ENCODE measurements at regions not wholly inside any gene's neighbourhood (a gene's known extent, or its start where the extent isn't known, plus 50 kb on each side); places are given as distances from the start of the nearest gene placed in this dataset.
A peak's percentile ranks its signal among the peaks of the same experiment; 100 is the strongest.
"Not testable (repeated sequence)": the region's sequence is repeated elsewhere in the genome, so short reads cannot be mapped to it uniquely, and the experiment has no call there.

DNA sequence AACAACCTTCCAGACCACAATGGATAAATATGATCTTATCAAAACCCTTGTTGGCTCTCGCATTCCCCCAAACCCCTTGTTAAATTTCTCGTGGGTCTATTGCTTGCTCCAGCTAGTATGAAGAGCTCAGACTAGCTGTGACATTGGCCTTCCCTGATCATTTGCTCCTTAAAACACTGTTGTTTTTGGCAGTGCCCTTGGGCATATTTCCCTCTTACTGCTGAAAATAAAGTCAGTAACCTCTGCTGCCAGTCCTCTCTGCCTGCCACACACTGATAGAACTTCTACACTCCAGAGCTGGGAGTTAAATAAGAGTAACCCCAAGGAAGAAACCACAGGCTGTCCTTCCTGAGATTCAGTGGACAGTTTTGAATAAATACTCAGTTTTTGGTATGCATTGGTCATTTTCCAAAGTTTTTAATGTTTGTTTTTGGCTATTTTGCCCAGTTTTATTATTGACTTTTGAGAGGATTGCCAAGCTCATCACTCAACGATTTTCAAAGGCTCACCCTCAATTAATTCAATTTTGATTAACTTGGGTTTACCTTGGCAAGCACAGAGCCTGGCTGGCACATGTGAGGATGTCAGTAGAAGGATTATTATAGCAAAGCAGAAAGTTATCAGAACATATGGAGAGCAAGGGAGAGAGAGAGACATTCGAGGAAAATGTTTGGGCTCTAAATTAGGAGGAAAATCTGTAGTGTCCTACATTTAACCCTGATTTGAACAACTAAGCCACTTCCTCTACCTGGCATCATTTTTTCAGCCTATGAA, 84.3 kb upstream of the SYN3 start:
- DNase-seq (ENCODE audit: low read depth in 2 of 3, low spot score in 2 of 3), result no peak

DNA sequence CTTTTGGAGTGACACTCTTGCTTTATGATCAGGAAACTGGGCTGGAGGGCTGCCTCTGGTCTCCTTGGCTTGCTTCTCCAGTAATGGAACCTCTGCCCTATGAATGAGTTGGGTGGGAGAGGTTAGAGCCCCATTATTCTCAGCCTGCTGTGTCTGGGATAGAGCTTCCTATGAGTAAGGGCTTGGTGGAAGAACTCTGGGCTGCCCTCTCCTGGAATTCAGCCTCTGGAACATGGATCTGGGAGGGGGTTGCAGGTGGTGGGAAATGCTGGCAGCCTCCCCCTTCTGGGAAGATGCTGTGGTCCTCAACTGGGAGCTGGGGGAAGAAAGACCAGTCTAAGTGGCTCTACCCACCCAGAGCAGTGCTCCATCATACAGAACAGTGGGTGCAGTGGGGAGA, 81.8 kb upstream of the SYN3 start:
- no peak for DNase-seq (ENCODE audit: low read depth in 2 of 3, low spot score in 2 of 3)

DNA sequence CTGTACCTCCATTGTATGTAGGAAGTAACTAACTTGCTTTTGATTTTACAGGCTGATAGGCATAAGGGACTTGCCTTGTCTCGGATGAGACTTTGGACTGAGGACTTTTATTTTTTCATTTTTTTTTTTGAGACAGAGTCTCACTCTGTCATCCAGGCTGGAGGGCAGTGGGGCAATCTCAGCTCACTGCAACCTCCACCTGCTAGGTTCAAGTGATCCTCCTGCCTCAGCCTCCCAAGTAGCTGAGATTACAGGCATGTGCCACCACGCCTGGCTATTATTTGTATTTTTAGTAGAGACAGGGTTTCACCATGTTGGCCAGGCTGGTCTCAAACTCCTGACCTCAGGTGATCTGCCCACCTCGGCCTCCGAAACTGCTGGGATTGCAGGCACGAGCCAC, 80.2 kb upstream of the SYN3 start:
- not testable (repeated sequence) for DNase-seq (ENCODE audit: low read depth in 2 of 3, low spot score in 2 of 3)

DNA sequence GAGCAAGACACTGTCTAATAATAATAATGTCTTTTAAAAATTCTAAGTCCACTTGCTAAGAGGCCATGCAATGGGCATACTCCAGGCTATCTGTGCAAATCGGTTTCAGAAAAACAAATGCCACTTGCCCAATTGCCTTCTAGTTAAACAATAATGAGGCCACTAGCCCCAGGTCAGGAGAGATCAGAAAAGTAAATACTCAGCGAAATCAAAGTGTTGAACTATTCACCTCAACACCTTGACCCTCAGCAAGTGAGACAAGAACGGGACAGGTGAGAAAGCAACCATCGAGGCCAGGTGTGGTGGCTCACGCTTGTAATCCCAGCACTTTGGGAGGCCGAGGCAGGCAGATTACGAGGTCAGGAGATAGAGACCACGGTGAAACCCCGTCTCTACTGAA, 72.3 kb upstream of the SYN3 start:
- no peak for DNase-seq (ENCODE audit: low read depth in 2 of 3, low spot score in 2 of 3)

DNA sequence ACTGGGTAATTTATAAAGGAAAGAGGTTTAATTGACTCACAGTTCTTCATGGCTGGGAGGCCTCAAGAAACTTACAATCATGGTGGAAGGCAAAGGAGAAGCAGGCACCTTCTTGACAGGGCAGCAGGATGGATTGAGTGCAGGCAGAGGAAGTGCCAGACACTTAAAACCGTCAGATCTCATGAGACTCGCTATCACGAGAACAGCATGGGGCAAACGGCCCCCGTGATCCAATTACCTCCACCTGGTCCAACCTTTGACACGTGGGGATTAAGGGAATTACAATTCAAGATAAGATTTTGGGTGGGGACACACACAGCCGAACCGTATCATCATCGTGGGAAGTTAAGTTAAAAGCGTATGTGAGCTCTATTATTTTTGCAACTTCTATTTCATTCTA, 71.4 kb upstream of the SYN3 start:
- no peak for DNase-seq (ENCODE audit: low read depth in 2 of 3, low spot score in 2 of 3)

DNA sequence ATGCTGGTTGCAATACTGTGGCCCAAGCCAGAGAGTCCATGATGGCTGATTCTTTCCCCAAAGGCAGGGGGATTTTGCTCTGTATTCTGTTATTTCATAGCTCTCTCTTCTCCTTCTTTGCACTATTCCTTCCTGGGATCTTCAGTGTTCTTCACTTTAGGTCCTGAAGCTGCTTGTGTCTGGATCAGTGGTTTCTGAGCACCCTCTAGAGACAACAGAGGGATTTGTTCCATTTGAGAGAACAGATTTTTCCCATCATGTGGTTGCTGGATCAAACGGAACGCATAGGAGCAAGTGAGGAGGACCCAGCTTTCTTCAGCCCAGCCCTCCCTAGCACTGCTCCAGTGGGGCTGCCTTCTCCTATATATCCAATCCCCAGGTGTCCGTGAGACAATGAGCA, 68.7 kb upstream of the SYN3 start:
- peak in 1 of 3 donors; percentile 31 for DNase-seq (ENCODE audit: low read depth in 2 of 3, low spot score in 2 of 3)

DNA sequence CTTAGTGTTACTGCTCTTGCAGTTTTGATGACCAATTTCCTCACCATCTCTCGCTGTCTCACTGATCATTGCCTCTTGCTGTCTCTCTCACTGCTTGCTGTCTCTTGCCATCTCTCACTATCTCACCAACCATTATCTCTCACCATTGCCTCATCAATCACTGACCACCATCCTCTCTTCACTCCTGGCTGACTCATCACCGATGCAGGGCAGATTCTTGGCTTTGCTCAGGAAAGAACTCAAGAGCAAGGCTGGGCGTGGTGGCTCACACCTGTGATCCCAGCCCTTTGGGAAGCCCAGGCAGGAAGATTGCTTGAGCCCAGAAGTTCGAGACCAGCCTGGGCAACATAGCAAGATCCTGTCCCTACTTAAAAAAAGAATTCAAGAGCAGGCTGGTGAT, 66.3 kb upstream of the SYN3 start:
- DNase-seq (ENCODE audit: low read depth in 2 of 3, low spot score in 2 of 3), result no peak

DNA sequence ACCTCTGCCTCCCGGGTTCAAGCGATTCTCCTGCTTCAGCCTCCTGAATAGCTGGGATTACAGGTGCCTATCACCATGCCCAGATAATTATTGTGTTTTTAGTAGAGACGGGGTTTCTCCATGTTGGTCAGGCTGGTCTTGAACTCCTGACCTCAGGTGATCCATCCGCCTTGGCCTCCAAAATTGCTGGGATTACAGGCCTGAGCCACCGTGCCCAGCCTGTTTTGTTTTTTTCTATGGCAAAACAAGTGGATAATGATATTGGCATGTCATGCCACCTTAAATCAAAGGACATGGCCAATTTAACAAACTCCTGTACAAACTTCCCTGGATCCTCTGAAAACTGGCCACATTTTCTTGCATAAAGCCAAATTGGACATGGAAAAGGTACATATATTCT, 64.3 kb upstream of the SYN3 start:
- DNase-seq (ENCODE audit: low read depth in 2 of 3, low spot score in 2 of 3), result not testable (repeated sequence)

DNA sequence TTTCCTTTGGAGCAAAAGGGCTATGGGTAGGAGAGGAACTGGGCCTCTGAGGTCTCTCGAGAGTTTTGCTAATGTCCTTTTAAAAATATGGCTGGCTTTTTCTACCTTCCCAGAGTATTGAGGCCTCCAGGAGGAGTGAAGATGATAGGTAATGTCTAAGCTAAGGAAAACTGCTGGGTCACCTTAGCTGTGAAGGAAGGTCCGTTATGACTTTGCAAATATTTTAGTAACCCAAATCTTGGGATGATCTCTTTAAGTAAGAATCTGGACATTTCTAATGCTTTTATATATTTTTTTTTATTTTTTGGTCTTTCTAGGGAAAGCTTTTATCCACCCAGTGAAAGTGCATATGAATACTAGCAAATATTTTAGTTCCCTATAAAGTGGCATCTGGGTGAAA, 60.9 kb upstream of the SYN3 start:
- no peak for DNase-seq (ENCODE audit: low read depth in 2 of 3, low spot score in 2 of 3)

DNA sequence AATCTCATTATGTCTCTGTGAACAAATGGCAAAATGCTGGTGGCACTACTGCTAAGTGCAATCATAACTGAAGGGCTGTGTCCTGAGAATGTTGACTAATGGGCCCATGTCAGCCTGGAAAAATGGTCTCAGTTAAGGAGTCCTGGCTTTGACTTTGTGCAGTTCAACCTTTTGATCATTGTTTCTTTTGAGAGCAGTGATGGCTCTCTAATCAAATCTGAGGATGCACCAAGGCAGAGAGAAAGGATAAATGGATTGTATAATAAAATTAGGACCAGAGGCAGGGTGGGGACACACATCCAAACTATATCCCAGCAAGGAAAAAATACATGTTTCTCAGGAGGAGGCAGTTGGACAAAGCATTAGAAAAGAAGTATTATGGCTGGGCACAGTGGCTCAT, 59.6 kb upstream of the SYN3 start:
- no peak for DNase-seq (ENCODE audit: low read depth in 2 of 3, low spot score in 2 of 3)

DNA sequence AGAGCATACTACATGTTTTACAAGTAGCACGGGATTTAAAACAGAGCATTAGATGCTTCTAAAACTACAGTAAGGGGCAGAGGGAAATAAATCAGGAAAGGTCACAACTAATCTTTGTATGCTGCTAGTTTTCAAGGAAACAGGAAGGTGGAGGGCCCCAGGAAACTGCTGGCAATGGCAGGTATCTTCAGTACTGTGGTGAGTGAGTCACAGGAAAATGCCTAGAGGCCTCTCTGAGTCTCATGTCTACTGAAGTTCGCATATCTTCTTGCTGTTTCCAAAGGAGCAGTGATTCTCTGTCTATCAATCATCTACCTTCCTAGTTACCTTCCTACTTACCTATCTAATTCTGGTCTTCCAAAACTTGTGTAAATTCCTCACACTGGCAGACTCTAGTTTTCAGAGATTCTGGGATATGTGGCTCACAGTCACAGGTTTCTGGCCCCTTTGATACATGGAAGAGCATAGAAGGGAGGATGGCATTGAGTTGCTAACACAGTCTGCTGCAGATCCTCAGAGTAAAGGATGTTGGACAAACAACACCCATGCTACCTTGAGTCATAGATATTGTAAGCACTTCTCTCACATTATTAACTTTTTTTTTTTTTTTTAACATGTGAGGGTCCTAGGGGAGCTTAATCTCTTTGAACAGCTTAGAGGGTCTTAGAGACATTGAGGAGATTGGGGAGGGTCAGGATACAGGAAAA, 58.8 kb upstream of the SYN3 start:
- DNase-seq (ENCODE audit: low read depth in 2 of 3, low spot score in 2 of 3), result peak in 2 of 3 donors; percentile 21 to 25

DNA sequence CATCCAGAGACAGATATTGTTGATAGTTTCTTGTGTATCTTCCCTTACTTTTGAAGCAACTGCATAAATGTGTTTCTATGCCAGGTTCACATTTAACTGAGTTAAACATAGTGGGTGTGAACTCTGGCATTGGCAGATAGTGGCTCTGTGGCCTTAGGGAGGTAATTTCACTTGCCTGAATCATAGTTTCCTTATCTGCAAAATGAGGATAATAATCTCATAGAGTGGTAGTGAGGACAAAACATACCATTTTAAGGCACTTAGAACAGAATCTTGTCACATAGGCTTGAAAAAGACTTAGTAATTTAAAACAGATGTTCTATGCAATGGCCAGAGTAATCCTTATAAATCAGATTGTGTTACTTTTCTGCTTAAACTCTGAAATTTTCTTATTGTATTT, 56.4 kb upstream of the SYN3 start:
- no peak for DNase-seq (ENCODE audit: low read depth in 2 of 3, low spot score in 2 of 3)

DNA sequence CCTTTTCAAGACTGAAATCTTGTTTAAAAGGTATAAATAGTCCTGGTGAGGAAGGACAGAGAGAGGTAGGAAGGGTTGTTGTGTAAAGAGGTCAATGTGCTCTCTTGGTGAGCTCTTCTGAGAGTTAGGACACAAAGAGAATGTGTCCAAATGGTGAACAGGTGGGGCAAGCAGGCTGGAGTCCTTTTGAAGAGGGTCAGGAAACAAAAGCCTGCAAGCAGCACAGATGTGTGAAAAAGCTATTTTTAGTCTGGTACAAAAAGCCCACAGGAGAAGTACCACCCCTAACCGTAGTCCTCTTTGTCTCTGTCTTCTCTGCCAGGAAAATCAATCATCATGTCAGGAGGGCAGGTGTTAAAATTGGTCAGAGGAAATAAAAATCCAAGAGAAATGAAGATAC, 54.4 kb upstream of the SYN3 start:
- peak in 1 of 3 donors; percentile 21 for DNase-seq (ENCODE audit: low read depth in 2 of 3, low spot score in 2 of 3)

DNA sequence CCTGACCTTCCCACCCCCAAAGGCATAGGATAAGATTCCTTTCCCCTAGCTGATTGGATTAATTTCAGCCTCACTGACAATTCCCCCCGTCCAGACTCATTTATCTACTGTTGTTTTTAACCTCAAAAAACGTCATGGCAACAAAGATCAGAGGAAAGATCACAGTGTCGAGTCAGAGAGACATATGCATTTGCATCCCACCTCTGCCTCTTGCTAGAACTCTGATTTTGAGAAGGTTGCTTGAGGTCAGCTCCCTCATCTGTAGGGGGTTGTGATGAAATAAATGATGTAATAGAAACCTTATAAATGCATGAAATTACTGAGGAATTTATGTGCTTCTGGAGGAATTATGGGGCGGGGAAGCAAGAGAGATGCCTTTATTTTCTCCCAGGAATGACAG, 53.3 kb upstream of the SYN3 start:
- DNase-seq (ENCODE audit: low read depth in 2 of 3, low spot score in 2 of 3), result peak in 1 of 3 donors; percentile 21

DNA sequence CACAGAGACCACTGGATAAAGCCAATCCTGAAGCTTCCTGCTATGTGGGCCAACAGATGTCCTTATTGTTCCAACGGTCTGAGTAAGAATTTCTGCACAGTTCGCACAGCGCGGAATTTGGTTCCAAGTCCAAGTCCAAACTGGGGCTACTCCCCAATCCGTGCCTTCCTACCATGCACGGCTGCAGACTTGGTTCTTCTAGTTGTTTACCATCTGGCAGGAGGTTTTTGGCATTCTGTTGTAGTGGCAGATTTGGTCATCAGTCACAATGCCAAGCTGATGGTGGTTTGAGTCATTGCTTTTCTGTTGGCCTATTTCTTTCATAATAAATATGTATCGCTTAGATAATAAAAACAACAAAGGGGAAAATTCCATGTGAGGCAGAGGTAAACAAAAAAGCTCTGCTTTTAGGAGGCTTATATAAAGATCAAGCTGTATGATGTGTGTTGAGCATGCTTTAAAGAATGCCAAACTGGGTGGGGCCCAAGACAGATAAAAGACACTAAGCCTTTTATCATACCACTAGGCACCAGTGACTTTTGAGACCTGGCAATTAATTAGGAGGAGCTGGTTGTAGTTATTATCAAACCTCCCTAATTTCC, 52.5 kb upstream of the SYN3 start:
- DNase-seq (ENCODE audit: low read depth in 2 of 3, low spot score in 2 of 3), result no peak

DNA sequence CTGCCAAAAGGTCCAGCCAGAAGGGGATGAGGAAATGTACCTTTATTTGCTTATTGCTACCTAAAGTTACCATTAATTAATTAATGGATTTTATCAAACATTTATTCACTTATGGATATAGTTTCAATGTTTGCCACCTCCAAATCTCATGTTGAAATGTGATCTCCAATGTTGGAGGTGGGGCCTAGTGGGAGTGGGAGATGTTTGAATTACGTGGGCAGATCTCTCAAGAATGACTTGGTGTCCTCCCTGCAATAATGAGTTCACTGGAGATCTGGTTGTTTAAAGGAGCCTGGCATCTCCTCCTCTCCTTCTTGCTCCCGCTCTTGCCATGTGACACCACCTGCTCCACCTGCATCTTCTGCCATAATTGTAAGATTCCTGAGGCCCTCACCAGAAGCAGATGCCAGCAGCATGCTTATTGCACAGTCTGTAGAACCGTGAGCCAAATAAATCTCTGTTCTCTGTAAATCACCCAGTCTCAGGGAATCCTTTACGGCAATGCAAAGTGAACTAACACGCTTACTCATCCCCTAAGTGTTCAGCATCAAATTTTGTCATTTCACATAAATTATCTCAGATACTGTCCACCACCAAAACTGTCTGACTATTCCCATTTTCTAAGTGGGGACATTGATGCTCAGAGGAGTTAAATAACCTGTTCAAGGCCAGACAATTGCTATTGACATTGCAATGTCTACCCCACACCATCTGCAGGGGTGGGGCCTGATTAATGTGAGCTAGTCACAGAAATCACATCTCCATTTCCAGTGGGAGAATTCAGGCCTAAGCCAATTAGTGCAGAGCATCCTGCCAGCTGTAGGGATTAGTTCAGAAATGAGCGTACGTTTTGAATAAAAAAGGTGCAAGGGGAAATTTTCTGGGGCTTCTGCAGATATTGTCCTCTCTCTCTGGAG, 51.6 kb upstream of the SYN3 start:
- DNase-seq (ENCODE audit: low read depth in 2 of 3, low spot score in 2 of 3), result no peak

DNA sequence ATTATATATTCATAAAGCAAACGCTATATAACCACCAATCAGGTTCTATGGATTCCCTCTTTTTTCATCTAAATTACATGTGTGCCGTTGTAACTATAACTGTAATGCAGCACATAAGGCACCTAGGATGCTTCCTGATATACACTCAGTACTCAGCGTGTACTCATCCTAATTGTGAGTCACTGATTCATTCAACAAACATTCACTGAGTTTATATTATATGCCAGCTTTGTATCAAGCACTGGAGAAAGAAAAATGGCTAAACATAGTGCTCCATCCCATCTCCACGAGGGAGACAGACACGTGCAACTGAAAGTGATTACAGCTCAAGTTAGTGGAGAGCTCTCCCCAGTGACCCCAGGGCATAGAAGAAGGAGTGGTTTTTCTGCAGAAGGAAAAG, 49.9 kb upstream of the SYN3 start:
- DNase-seq (ENCODE audit: low read depth in 2 of 3, low spot score in 2 of 3), result no peak
